M059J (cell line): ENCODE measurements at regions not wholly inside any gene's neighbourhood (a gene's known extent, or its start where the extent isn't known, plus 50 kb on each side); places are given as distances from the start of the nearest gene placed in this dataset.
"Not testable (repeated sequence)": the region's sequence is repeated elsewhere in the genome, so short reads cannot be mapped to it uniquely, and the experiment has no call there.

Experiments used
- DNase-seq: peaks from one replicate; pipeline ENCODE4 v3.0.0-alpha.2; 2012; ENCODE audit warnings: low read depth

DNA sequence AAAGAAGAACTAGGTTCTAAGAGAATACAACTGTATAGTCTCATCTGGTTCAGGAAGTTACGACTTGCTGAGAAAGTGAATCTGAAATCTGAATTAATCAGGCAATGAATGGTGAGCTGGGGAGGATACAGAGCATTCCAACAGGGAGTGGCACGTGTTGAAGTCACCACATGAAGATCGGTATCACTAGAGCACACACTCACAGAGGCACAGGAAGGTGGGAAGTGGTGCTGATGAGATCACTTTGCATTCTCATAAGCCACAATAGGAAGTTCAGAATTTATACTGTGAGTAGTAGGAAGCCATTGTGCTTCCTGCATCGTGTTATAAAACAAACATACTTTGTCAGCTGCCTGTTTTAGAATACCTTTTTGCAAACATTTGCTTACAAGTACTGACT is 615.0 kb upstream of the DDX18 start:
- no peak for DNase-seq

DNA sequence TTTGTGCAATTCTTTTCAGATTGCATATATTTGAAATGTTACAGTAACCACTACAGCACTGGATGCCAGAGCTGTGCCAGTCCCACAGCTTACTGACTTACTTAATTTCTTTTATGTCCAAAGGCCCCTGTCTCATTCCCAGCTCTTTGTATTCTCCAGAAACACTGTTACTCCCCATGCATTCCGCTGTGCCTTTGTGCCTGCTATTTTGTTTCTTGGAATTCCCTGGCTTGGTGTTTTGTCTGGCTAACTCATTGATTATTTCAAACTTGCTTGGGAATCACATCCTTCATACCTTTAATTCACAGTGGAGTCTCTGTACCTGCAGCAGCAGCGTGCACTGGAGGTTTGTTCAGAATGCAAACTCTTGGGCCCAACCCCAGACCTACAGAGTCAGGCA is 601.9 kb upstream of the DDX18 start:
- no peak for DNase-seq

DNA sequence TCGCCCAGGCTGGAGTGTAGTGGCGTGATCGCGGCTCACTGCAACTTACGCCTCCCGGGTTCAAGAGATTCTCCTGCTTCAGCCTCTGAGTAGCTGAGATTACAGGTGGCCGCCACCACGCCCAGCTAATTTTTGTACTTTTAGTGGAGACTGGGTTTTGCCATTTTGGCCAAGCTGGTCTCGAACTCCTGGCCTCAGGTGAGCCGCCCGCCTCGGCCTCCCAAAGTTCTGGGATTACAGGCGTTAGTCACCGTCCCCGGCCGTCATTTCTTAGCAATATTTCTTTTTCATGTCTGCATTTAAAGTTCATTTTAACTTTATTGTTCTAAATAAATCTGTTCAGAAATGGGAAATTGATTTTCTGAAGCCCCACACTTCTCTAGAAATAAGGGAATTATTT is 597.3 kb upstream of the DDX18 start:
- no peak for DNase-seq

DNA sequence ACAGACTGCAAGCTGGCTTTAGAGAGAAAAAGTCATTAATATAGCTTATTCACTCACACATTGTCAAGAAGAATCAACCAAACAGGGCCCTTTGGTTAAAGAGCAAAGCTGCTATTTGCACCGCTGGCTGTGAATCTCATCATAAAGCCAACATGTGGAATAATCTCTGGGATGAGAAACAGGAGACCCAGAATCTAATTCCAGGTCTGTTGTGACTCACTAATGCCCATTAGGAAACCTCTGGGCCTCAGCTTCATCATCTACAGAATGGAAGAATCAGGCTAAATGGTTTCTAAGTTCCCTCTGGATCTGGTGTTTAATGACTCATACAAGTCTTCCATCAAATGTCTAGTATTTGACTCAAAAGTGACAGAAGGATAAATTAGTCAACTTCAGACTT is 591.7 kb upstream of the DDX18 start:
- no peak for DNase-seq

DNA sequence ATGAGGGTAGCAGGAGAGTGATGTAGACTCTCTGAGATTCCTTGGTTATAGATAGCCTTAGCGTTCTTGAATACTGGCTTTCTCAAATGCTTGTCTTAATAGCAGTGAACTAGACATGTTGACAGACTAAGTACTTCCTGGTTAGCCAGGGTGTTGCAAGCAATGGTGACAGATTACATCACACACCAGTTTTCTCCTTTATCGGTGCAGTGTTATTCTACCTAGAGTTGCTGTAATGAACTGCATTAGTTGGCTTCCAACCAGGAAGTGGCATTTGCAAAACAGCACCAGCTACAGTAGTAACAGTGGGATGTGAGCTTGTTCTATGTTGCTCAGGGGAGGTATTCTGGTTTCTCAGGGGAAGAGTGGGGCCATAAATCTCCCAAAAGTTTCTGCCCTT is 582.2 kb upstream of the DDX18 start:
- no peak for DNase-seq

DNA sequence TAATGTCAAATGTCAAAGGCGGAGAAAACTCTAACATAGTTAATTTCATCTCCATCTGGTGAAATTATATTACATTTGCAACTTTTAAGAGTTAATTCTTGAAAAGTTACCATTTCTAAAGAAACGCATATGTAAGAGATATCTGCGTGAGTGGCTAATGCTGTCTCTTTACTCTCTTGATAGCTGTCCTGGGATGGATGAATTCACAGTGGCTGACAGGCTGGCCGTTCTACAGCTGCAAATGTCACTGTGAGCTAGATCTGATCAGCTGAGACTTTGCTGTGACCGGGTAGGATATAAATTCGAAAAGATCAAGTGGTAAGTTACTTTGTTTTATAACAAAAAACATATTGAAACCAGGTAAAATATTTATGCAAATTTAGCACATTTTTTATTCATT is 557.1 kb upstream of the DDX18 start:
- DNase-seq: no peak

DNA sequence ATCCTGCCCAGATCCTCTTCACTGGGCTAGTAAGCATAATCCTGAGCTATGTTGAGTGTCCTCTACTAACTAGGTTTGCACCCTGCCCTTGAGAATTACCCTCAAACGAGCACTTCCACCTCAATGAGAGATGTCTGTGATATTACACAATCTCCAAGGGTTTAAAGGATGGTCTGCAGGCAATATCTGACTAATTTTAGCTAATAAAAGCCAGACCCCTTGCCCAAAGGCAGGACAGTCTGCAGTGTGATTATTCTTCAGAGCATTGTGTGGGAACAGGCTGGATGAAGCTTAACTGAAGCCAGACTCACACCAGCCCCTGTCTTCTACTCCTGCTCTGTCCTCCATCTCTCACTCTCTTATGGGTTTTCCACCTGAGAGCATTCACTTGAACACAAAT is 544.9 kb upstream of the DDX18 start:
- no peak for DNase-seq

DNA sequence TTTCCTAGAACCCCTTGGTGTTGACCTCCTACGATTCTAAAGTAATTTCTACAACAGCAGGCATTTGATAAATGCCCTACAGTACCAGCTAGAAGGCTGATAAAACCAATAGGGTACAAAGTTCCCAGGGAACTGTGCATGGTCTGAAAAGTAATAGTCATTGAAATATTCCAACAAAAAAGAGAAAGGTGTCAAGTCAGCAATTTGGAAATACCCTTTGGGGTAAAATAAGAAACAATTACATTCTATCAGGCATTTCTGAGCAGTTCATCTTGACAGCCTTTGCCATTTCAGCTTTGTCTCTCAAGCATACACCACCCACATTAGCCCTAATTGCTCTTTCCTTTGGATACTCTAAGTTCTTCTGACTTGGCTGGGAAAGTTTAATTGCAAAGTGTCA is 542.9 kb upstream of the DDX18 start:
- no peak for DNase-seq

DNA sequence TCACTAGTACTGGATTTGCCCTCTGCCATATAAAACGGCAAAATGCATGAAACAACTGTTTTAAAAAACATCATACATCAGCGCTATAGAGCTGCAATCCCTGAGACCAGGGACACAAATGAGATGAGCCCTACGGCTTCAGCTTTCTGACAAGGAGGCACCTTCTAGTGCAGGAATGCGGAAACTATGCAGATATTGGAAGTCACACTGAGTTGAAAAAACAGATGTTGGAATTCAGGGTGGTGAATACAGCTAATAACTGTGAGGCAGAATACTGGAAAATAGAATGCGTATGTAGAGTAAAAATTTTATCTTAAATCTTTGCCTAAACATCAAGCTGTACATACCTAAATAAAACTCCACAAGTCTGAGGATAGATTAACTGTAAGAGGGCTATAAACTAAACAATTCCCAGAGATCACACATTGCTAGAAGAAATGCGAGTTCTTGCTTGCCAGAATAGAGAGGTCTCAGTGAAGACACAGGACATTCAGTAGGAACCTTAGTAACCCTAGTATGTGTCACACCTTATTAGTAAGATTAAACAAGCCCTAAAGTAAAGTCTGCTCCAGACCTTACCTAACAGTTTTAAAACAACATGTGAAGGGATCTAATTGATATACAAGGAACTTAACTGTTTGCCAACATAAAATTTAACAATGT is 541.4 kb upstream of the DDX18 start:
- DNase-seq: no peak

DNA sequence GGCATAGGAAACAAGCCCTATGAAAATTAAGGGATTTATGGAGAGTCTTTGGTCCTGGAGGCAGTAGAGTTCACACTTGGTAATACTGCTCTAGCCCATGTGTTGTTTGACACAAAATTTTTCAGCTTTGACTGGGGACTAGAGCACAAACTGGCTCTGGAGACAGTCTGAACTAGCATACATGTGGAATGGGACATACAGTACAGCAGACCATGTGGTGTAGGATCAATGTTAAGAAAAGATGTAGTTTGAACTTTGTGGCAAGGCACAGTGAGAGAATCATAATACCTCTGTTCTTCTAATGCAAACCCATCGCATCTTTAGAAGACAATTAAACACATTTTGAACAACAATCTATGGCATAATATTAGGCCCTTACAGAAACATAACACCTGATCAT is 521.5 kb upstream of the DDX18 start:
- DNase-seq: no peak

DNA sequence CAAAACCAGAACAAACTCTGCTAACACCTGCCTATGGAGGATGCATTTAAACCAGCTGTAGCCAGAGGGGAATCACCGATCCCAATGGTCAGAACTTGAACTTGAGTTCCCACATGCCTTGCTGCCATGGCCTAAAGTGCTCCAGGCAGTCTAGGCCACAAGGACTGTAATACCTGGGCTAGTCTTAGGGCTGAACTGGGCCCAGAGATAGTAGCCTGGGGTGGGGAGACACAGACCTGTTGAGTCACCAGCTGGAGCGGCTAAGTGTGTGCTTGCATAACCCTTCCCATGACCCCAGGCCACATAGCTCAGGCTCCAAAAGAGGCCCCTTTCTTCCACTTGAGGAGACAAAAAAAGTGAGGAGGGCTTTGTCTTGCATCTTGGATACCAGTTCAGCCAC is 515.0 kb upstream of the DDX18 start:
- no peak for DNase-seq

DNA sequence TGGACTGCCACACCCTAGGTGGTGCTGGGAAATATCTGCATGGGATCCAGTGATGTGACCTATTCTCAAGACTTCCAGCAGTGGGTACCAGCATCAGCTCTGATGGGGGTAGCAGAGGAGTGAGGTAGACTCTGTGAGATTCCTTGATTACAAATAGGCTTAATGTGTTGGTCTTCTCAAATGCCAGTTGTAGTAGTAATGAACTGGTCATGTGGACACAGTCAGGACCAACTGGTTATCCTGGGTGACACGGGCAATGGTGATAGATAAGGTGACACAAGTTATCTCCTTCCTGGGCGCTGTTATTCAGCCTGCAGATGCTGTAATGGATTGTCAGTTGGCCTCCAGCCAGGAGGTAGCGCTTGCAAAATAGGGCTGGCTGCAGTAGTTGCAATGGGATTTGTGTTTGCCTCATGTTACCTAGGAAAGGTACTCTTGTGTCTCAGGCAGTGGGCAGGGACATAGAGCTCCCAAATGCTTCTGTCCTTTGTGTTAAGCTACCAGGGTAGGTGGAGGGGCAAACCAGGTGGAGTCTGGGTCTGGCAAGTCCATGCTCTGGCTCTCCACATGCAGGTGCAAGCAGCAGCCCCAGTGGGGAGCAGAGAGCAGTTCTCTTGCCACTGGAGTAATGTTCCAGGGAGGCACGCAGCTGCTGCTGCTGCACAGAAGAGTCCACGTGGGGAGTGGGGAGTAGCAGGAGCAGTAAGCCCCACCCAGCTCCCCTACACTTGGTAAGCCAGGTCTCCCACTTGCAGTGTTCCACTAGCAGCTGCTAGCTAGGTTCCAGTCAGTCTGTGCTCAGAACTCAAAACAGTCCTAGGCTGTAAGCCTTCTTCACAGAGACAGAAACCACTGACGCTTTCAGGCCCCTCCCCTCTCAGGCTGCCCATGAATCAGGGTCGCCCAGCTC is 505.4 kb upstream of the DDX18 start:
- DNase-seq: no peak

DNA sequence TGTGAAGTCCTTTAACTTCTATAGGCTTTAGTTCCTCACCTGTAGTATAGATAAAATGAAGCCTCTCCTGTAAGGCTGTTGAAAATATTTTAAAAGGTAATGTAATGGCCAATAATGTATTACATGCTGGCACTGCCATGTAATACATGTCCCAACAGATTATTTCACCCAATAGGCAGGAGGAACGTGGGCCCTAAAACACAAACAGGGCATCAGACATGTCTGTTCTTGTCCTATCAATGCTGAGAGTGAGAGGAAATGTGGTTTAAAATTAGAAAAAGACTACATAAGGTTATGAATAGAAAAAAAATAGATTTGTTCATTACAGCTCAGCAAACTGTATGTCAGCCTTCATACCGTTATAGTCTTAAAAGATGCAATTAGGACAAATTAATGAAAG is 492.7 kb upstream of the DDX18 start:
- DNase-seq: no peak

DNA sequence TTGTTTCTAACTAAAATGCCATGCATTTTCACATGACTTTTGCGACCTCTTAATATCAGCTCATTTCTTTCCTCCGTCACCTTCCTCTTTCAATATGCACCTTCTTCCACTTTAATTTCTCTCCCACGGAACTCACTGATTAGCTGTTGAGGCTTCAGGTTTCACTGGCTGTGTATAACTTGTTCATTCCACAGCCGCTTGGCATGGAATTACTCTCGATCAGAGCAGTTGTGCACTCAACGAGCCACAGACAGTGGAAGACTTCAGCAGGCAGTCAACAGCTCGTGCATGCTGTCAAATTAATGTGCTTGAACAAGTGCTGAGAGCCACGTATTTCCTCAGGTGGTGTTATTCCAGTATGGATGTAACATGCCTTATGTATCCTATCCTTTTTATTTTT is 491.2 kb upstream of the DDX18 start:
- no peak for DNase-seq

DNA sequence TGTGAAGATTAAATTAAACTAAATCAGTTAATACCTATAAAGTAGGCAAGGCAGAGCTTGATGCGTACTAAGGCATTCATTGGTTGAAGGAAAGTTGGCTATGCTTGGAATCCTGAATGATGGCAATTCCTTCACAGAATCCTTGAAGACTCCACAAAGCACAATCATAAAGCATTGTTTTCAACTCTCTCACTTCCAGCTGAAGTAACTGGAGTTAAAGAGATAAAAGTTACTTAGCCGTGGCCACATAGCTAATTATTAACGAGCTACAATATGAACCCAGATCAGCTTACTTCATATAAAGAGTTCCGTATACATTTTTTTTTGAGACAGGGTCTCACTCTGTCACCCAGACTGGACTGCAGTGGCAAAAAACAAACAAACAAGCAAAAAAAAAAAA is 483.9 kb upstream of the DDX18 start:
- no peak for DNase-seq

DNA sequence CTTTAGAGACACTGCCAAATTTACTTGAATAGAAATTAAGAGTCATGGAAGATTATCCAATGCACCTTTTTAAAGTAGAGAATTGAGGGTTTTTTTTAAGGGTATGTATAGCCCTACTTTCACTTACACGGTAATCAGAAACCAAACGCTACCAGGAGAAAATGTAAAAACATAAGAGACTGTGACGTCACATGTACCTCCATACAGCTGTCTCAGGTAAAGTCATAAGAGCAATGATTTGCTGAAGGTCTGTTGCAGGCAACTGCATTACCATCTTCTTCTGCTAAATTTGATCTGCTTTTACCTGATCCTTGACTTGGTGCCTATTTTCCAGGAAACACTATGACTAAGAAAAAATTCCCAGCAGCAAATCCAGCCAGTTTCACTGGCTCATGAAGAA is 478.5 kb upstream of the DDX18 start:
- no peak for DNase-seq

DNA sequence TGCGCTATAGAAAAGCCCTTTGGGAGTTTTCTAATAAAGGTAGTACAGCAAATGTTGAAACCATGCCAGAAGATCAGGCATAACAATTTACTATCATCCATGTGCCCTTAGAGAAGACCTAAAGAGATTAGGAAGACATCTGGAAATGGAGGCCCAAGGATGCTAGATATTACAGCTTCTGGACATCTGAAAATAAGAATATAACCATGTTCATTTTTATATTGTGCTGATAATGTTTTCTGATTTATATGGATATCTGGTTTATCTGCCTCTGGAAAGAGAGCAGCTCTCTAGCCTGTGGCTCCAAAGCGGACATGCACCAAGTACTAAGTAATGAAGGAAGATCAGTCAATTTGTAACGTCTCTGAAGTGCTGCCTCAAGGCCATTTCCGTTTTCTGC is 478.0 kb upstream of the DDX18 start:
- DNase-seq: no peak

DNA sequence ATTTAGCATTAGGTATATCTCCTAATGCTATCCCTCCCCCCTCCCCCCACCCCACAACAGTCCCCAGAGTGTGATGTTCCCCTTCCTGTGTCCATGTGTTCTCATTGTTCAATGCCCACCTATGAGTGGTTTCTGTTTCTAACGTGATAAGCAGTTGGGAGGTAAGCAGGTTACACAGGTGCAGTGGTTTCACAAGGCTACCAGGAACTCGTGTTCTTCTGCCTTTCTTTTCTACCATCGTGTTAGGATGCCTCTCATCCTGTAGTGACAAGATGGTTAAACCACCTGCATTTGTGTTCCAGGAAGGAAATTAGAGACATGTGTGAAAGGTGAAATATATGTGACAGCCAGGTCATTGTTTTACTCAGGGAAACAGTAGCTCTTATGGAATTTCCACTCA is 476.5 kb upstream of the DDX18 start:
- not testable (repeated sequence) for DNase-seq

DNA sequence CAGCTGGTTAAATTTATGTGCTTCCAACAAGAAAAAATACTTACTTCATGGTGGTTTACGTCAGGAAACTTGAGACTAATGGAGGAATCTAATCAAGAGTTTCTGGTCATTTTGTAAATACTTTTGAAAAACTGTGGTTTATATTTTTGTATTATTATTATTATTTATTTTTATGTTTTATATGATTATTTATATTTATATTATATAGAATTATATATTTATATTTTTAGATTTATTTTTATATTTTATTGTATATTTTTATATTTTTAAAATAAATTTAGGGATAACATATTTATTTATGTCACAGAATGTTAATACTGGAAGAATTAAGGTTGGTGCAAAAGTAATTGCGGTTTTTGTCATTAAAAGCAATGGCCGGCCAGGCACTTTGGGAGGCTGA is 474.5 kb upstream of the DDX18 start:
- DNase-seq: no peak

DNA sequence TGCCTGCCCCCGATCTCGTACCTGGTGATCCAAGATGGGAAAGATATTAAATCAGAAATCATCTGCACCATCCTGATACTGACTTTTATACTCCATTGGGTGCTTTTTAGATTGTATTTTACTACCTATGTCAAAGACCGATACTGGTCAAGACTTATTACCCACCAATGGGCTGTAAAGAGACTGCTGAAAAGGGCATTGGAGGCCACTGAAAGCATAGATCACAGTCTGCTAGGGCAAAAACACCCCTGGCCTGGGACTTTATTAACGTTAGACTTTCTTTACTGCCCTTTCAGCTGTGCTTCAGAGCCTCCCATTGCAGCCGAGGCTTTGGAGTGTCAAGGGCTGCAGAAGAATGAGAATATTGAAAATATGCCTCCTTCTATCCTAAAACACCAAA is 472.8 kb upstream of the DDX18 start:
- DNase-seq: no peak

DNA sequence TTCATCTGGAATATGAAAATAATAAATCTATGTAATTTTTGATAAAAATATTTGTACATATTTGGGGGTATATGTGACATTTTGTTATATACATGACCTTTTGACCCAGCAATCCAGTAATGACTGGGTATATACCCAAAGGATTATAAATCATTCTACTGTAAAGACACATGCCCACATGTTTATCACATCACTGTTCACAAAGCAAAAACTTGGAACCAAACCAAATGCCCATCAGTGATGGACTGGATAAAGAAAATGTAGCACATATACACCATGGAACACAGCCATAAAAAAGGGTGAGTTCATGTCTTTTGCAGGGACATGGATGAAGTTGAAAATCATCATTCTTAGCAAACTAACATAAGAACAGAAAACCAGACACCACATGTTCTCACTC is 472.1 kb upstream of the DDX18 start:
- DNase-seq: no peak

DNA sequence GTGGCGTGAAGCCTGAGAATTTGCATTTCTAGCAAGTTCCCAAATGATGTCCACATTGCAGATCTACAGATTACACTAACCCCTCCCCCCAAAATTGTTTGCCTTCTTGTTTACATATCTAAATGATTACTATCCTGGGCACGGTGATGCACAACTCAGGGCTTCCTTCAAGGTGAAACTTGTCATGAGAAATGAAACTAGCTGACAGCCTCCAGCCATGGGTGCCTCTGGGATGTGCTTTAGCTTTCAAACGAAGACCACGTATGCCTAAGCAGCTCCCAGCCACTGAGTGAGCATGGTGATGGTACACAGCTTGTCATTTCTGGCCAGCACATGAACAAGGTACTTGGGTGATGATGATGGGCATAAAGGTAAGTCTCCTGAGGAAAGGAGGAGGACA is 464.8 kb upstream of the DDX18 start:
- DNase-seq: no peak

DNA sequence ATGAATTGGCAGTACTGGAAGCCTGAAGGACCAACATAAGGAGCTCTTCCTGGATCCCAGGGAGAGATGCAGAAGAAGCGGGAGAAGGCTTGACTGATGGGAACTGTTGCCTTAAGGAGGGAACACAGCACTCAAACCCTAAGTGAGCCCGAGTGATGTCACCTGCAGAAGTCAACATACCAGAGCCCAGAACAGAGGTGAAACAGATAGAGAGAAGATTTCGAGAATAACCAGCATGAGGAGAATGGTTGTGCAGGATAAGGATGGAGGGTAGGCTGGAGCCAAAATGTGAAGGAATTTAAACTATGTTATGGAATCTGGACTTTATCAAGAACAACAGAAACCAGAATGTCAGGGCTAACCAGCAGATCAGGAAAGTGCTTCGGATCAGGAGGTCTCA is 463.1 kb upstream of the DDX18 start:
- DNase-seq: no peak
